ENCODE measurements at regions not wholly inside any gene's neighbourhood (a gene's known extent, or its start where the extent isn't known, plus 50 kb on each side); places are given as distances from the start of the nearest gene placed in this dataset.

GRCh38 chr6:127019828-127020227 lies 98.6 kb upstream of the RSPO3 start:
- Histone ChIP-seq H3K9me3 (ENCODE audit: control insufficient read depth, low read depth, low read length) (no peaks in the 10 kb centered on the region), H3K27me3 (ENCODE audit: insufficient read depth, low read length) (no peaks in the 10 kb centered on the region), H3K23me2 (ENCODE audit: insufficient read length, low read depth, low read length, poor library complexity, severe bottlenecking) (no peaks in the 10 kb centered on the region), H3K14ac (ENCODE audit: insufficient read depth, low read length) (no peak overlapping the region), H3K79me1 (ENCODE audit: insufficient read depth, low read depth, low read length, poor library complexity, severe bottlenecking) (no peaks in the 10 kb centered on the region), H3K4ac (ENCODE audit: low read depth, low read length) (no peak overlapping the region), H3K79me2 (ENCODE audit: insufficient read depth, low read length) (no peaks in the 10 kb centered on the region), H2BK120ac (ENCODE audit: low read depth, low read length, poor library complexity, severe bottlenecking) (no peak overlapping the region), H3K4me1 (ENCODE audit: insufficient read depth, low read length) (no peaks in the 10 kb centered on the region; the same call in 1 of the 2 replicates), H4K5ac (ENCODE audit: insufficient read length, low read depth, low read length) (no peak overlapping the region), H3K4me2 (ENCODE audit: insufficient read depth, insufficient read length, low read length) (no peak overlapping the region), H2BK20ac (ENCODE audit: low read depth, low read length, poor library complexity, severe bottlenecking) (no peak overlapping the region), H2BK15ac (ENCODE audit: low read depth, low read length) (no peak overlapping the region), H3K27ac (ENCODE audit: insufficient read length, low read depth, low read length) (no peak overlapping the region), H2AK5ac (ENCODE audit: insufficient read length, low read length) (no peak overlapping the region), H3K18ac (ENCODE audit: insufficient read length, low read depth, low read length) (no peak overlapping the region), H4K20me1 (ENCODE audit: control insufficient read depth, insufficient read depth, insufficient read length) (no peaks in the 10 kb centered on the region), H2BK12ac (ENCODE audit: insufficient read length, low read depth, low read length) (no peak overlapping the region), H2AFZ (ENCODE audit: low read length) (no peak overlapping the region), H3T11ph (ENCODE audit: low read length) (no peak overlapping the region), H3K23ac (ENCODE audit: insufficient read length, low read depth, low read length) (no peak overlapping the region), H4K8ac (replicated peaks; ENCODE audit: insufficient read length, low read depth, low read length) (no peak overlapping the region), H3K9ac (ENCODE audit: extremely low read depth, insufficient read length, low read length) (no peak overlapping the region), H3K56ac (ENCODE audit: insufficient read length, low read depth, low read length) (no peak overlapping the region), H4K91ac (ENCODE audit: insufficient read length, low read depth, low read length) (no peak overlapping the region), H2BK5ac (ENCODE audit: insufficient read length, low read length) (no peak overlapping the region)
- H3K4me1 Mint-ChIP-seq: peaks cover 8 to 12% of the 10 kb centered on the region in 2 experiments; a peak in 3 of 4 replicates
- H3K36me3 Mint-ChIP-seq (ENCODE audit: insufficient read depth in 1 of 3, low read depth in 3 of 3): no peaks in the 10 kb centered on the region
- WGBS (ENCODE audit: extremely low coverage, insufficient read length, low lambda C conversion rate): no CpG with 5 or more reads among the region's 1 CpG
- no peaks in the 10 kb centered on the region for H3K27me3 Mint-ChIP-seq (ENCODE audit: low read depth)
- no peak overlapping the region for H3K27ac Mint-ChIP-seq
- no peaks in the 10 kb centered on the region for H3K9me3 Mint-ChIP-seq
- no peak for DNase-seq
- no peak overlapping the region for H3K4me3 Mint-ChIP-seq
- TF ChIP-seq CTCF (conservative IDR thresholded peaks at IDR 0.05): no peak

Data from H9 (cell line).